Endodermal cell (in vitro differentiated cells): ENCODE measurements at regions not wholly inside any gene's neighbourhood (a gene's known extent, or its start where the extent isn't known, plus 50 kb on each side); places are given as distances from the start of the nearest gene placed in this dataset.

Experiments
- DNase-seq: peaks from one replicate; pipeline ENCODE4 v3.0.0-alpha.2; 2017
- H3K27ac ChIP-seq: 2 replicates; pipeline ENCODE4 v1.5.1; 2013; ENCODE audit warnings: mild to moderate bottlenecking, low read depth, low read length, moderate library complexity
- H3K27me3 ChIP-seq: 2 replicates; pipeline ENCODE4 v1.6.1; 2013; ENCODE audit warnings: mild to moderate bottlenecking, low read length, moderate library complexity; ENCODE audit not compliant: insufficient read depth, control insufficient read depth, poor library complexity, severe bottlenecking
- H3K36me3 ChIP-seq: 2 replicates; pipeline ENCODE4 v1.7.0; 2013; ENCODE audit warnings: mild to moderate bottlenecking, low read length, moderate library complexity; ENCODE audit not compliant: control insufficient read depth, insufficient read depth
- H3K4me1 ChIP-seq: one replicate; pipeline ENCODE4 v1.7.0; 2013; ENCODE audit warnings: low read length; ENCODE audit not compliant: control insufficient read depth, insufficient read depth
- H3K4me3 ChIP-seq: 2 replicates; pipeline ENCODE4 v1.5.1; 2013; ENCODE audit warnings: mild to moderate bottlenecking, low read length, moderate library complexity
- H3K9ac ChIP-seq: 2 replicates; pipeline ENCODE4 v1.6.1; 2013; ENCODE audit warnings: mild to moderate bottlenecking, low read length, moderate library complexity; ENCODE audit not compliant: poor library complexity, severe bottlenecking; ENCODE audit errors: extremely low read depth
- H3K9me3 ChIP-seq: 2 replicates; pipeline ENCODE4 v1.6.1; 2013; ENCODE audit warnings: mild to moderate bottlenecking, low read length, moderate library complexity; ENCODE audit not compliant: control insufficient read depth
- H3K27ac Mint-ChIP-seq: 2 replicates; pipeline ENCODE4 v1.8.0; 2020; ENCODE audit warnings: mixed read lengths
- H3K27me3 Mint-ChIP-seq: 2 replicates; pipeline ENCODE4 v1.8.0; 2021; ENCODE audit warnings: mild to moderate bottlenecking, mixed read lengths; ENCODE audit not compliant: insufficient read depth
- H3K36me3 Mint-ChIP-seq: 2 replicates; pipeline ENCODE4 v1.8.0; 2020; ENCODE audit warnings: low read depth, mixed read lengths
- H3K4me1 Mint-ChIP-seq: 2 replicates; pipeline ENCODE4 v1.8.0; 2020; ENCODE audit warnings: mixed read lengths
- H3K4me3 Mint-ChIP-seq: 2 replicates; pipeline ENCODE4 v1.8.0; 2020; ENCODE audit warnings: mild to moderate bottlenecking, moderate library complexity, mixed read lengths
- H3K9me3 Mint-ChIP-seq: 2 replicates; pipeline ENCODE4 v1.8.0; 2020; ENCODE audit warnings: mild to moderate bottlenecking, mixed read lengths
- CTCF ChIP-seq: fragments of 200-600 bp; sonication (generic); conservative IDR thresholded peaks from 2 replicates; pipeline ENCODE4 v1.5.0; 2021; ENCODE audit warnings: antibody characterized with exemption, mild to moderate bottlenecking
- WGBS, 2 experiments: methylation state at CpG; one replicate each; pipeline versions ENCODE4 v1.1.5 to v1.1.7; 2013; ENCODE audit warnings: missing lambda C conversion rate in 2 of 2, mixed read lengths in 1 of 2; ENCODE audit not compliant: insufficient coverage in 1 of 2, insufficient read length in 1 of 2; 5-methylcytosine and 5-hydroxymethylcytosine counted together

DNA sequence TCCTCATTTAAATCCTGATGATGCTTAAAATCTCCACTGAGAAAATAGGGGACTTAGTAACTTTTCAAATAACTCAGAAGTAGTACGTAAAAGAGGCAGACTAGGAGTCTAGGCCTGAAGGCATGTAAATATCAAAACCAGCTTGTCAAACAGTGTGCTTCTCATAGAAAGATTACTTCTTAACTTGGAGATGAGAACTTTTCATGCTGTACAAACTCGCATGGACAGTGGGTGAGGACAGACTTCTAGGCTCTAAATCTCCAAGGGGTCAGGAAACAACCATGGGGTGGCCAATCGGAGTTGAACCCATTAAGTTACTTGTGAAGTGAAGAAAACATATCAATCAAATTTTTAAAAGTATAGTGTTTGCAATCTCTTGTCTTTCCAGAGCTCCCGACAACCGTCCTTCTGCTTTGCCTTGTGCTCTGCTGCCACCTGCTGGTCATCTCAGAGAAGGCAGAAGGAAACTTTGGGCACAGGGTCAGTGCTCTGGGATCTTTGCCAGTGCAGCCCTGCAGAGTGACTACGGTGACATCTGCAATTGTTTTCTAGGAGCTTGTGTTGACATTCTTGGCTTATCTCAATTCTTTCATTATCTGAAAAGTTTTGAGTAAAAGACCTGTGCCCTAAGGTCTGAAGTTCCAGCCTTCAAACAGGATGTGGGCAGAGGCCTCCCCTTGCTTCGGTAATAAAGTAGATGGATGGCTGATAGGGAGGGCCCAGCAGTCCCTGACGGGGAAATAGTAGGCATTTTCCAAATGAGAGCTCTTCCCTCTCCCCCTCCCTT, 105.1 kb upstream of the PDE4B start:
- WGBS, 2 experiments: 20 to 26% methylated on average over 5 to 8 of the region's 8 CpGs
- H3K27ac Mint-ChIP-seq: no peak overlapping the region
- no peaks in the 10 kb centered on the region for H3K27me3 ChIP-seq
- peak; percentile 99 for TF ChIP-seq CTCF
- peak; percentile 97 for DNase-seq
- no peaks in the 10 kb centered on the region for H3K36me3 ChIP-seq
- H3K36me3 Mint-ChIP-seq: no peaks in the 10 kb centered on the region
- H3K9me3 ChIP-seq: peaks cover 8% of the 10 kb centered on the region
- no peak overlapping the region for H3K27ac ChIP-seq
- H3K9me3 Mint-ChIP-seq: peaks cover 29% of the 10 kb centered on the region
- H3K4me3 Mint-ChIP-seq: no peak overlapping the region
- H3K27me3 Mint-ChIP-seq: no peaks in the 10 kb centered on the region
- H3K4me3 ChIP-seq: no peak overlapping the region
- H3K4me1 ChIP-seq: peaks cover 13% of the 10 kb centered on the region
- H3K9ac ChIP-seq: no peak overlapping the region
- peaks cover 18% of the 10 kb centered on the region for H3K4me1 Mint-ChIP-seq

DNA sequence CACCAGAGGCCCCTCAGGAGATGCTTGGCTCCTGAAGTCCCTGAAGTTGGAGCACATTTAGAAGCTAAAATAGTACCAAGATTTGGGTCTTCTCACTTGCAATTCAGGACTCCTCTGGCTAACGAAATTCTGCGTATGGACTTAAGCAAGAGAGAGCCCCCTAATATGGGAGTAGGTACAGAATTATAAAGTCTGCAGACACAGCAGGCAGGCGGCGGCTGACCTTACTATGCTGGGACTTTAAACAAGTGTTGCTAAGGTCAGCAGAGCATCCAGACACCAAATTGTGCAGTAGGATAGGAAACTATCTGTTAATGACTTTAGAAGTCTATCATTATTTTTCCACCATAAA, 104.5 kb upstream of the PDE4B start:
- H3K36me3 Mint-ChIP-seq: no peaks in the 10 kb centered on the region
- no peak overlapping the region for H3K4me3 Mint-ChIP-seq
- 88 to 91% methylated on average over 3 to 4 of the region's 4 CpGs for WGBS, 2 experiments

DNA sequence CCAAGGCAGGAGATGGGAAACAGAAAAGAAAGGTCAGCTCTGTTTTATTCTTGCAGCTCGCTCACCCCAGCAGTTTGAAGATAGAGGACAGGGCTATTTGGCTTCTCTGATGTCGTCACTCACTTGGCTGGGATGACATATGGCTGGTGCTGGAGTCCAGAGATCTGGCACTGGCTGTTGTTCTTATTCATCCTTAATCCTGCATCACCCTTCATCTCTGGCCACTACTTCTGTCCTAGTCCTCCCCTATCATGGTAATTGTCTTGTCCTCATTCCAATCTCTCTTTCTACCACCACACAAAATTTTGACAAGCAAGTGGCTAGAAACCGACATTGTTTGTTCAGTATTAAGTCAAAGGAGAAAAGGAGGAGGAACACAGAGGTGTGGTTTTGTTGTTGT, 103.8 kb upstream of the PDE4B start:
- Histone ChIP-seq H3K27ac (no peak overlapping the region), H3K36me3 (no peaks in the 10 kb centered on the region), H3K9ac (no peak overlapping the region), H3K4me1 (peaks cover 13% of the 10 kb centered on the region), H3K4me3 (no peak overlapping the region), H3K9me3 (peaks cover 8% of the 10 kb centered on the region), H3K27me3 (no peaks in the 10 kb centered on the region)
- Mint-ChIP-seq H3K36me3 (no peaks in the 10 kb centered on the region), H3K9me3 (peaks cover 28% of the 10 kb centered on the region), H3K4me3 (no peak overlapping the region), H3K27me3 (no peaks in the 10 kb centered on the region), H3K4me1 (peaks cover 13% of the 10 kb centered on the region), H3K27ac (no peak overlapping the region)
- TF ChIP-seq CTCF: no peak
- no peak for DNase-seq
- WGBS, 2 experiments: 91 to 93% methylated on average over 2 to 3 of the region's 3 CpGs

More for the DNA sequence above, 104.5 kb upstream of the PDE4B start:
- Mint-ChIP-seq H3K27ac (no peak overlapping the region), H3K4me1 (peaks cover 16% of the 10 kb centered on the region), H3K27me3 (no peaks in the 10 kb centered on the region), H3K9me3 (peaks cover 29% of the 10 kb centered on the region)
- Histone ChIP-seq H3K9ac (no peak overlapping the region), H3K9me3 (peaks cover 8% of the 10 kb centered on the region), H3K4me1 (peaks cover 13% of the 10 kb centered on the region), H3K36me3 (no peaks in the 10 kb centered on the region), H3K27ac (no peak overlapping the region), H3K27me3 (no peaks in the 10 kb centered on the region), H3K4me3 (no peak overlapping the region)
- no peak for TF ChIP-seq CTCF
- DNase-seq: no peak
